HEK293 (cell line): ENCODE measurements at regions not wholly inside any gene's neighbourhood (a gene's known extent, or its start where the extent isn't known, plus 50 kb on each side); places are given as distances from the start of the nearest gene placed in this dataset.

Experiments used
- CTCF ChIA-PET: fragments of 350-600 bp; formaldehyde crosslinking; extraction: SDS; loops from one replicate; lab custom pipeline; 2021; ENCODE audit warnings: antibody characterized with exemption; lab: Yijun Ruan, JAX
- POLR2A ChIA-PET: fragments of 300-600 bp; formaldehyde crosslinking; extraction: SDS; loops from one replicate; lab custom pipeline; 2020; ENCODE audit warnings: antibody characterized with exemption, inconsistent platforms; lab: Yijun Ruan, JAX
- H3K27ac ChIP-seq: fragments of 200-500 bp; sonication (Bioruptor generic); 2 replicates; pipeline ENCODE4 v1.5.1; 2014; ENCODE audit warnings: low read depth, low read length, control low read depth, inconsistent platforms; ENCODE audit errors: extremely low read depth
- H3K36me3 ChIP-seq, 2 experiments: fragments of 200-500 bp in 1 of 2; sonication (Bioruptor generic) in 1 of 2; 1 replicate in 1 of 2; 2 replicates in 1 of 2; pipeline ENCODE4 v1.5.1; 2014 to 2017; ENCODE audit warnings: inconsistent platforms in 2 of 2, low read length in 2 of 2; ENCODE audit not compliant: control insufficient read depth in 2 of 2, insufficient read depth in 1 of 2
- H3K4me1 ChIP-seq: fragments of 200-500 bp; sonication (Bioruptor generic); 2 replicates; pipeline ENCODE4 v1.5.1; 2014; ENCODE audit warnings: mild to moderate bottlenecking, low read length, inconsistent platforms; ENCODE audit not compliant: control insufficient read depth, insufficient read depth
- H3K4me3 ChIP-seq: 2 replicates; pipeline ENCODE4 v1.5.1; 2011; ENCODE audit warnings: low read depth, mild to moderate bottlenecking, control low read depth, low read length, moderate library complexity
- H3K9me3 ChIP-seq: fragments of 200-500 bp; sonication (Bioruptor generic); 2 replicates; pipeline ENCODE4 v1.5.1; 2014; ENCODE audit warnings: low read depth, low read length, inconsistent platforms; ENCODE audit not compliant: control insufficient read depth, insufficient read depth
- GLI4 ChIP-seq: fragments of 450-650 bp; formaldehyde crosslinking; IDR thresholded peaks from 2 replicates; pipeline ENCODE4 v1.5.1; 2016; ENCODE audit warnings: missing biosample characterization, missing genetic modification characterization
- HOXD13 ChIP-seq: sonication (generic); formaldehyde crosslinking; IDR thresholded peaks from 2 replicates; pipeline ENCODE4 v1.8.0; 2022; ENCODE audit warnings: missing genetic modification reagents, borderline replicate concordance
- KLF1 ChIP-seq: fragments of 450-650 bp; formaldehyde crosslinking; IDR thresholded peaks from 2 replicates; pipeline ENCODE4 v1.5.1; 2016; ENCODE audit warnings: missing biosample characterization, missing genetic modification characterization
- YY2 ChIP-seq: fragments of 450-650 bp; formaldehyde crosslinking; IDR thresholded peaks from 2 replicates; pipeline ENCODE4 v1.5.1; 2016; ENCODE audit warnings: missing biosample characterization, missing genetic modification characterization
- ZBTB20 ChIP-seq: fragments of 450-650 bp; formaldehyde crosslinking; IDR thresholded peaks from 2 replicates; pipeline ENCODE4 v1.5.1; 2016; ENCODE audit warnings: missing biosample characterization, missing genetic modification characterization
- ZFHX2 ChIP-seq: fragments of 450-650 bp; formaldehyde crosslinking; conservative IDR thresholded peaks from 2 replicates; pipeline ENCODE4 v1.5.1; 2016; ENCODE audit warnings: missing biosample characterization, missing genetic modification characterization
- ZFP37 ChIP-seq: fragments of 450-650 bp; formaldehyde crosslinking; IDR thresholded peaks from 2 replicates; pipeline ENCODE4 v1.5.1; 2016; ENCODE audit warnings: missing biosample characterization, missing genetic modification characterization
- ZFP69B ChIP-seq: fragments of 450-650 bp; formaldehyde crosslinking; IDR thresholded peaks from 2 replicates; pipeline ENCODE4 v1.5.1; 2016; ENCODE audit warnings: missing biosample characterization, missing genetic modification characterization
- ZNF140 ChIP-seq: fragments of 450-650 bp; formaldehyde crosslinking; IDR thresholded peaks from 2 replicates; pipeline ENCODE4 v1.5.1; 2016; ENCODE audit warnings: missing biosample characterization, missing genetic modification characterization
- ZNF175 ChIP-seq: fragments of 450-650 bp; formaldehyde crosslinking; IDR thresholded peaks from 2 replicates; pipeline ENCODE4 v1.5.1; 2016; ENCODE audit warnings: missing biosample characterization, missing genetic modification characterization
- ZNF202 ChIP-seq: fragments of 450-650 bp; formaldehyde crosslinking; IDR thresholded peaks from 2 replicates; pipeline ENCODE4 v1.5.1; 2016; ENCODE audit warnings: missing biosample characterization, missing genetic modification characterization, borderline replicate concordance
- ZNF530 ChIP-seq: fragments of 450-650 bp; formaldehyde crosslinking; IDR thresholded peaks from 2 replicates; pipeline ENCODE4 v1.5.1; 2016; ENCODE audit warnings: low read depth, missing biosample characterization, missing genetic modification characterization
- ZNF548 ChIP-seq: fragments of 450-650 bp; formaldehyde crosslinking; IDR thresholded peaks from 2 replicates; pipeline ENCODE4 v1.5.1; 2016; ENCODE audit warnings: missing biosample characterization, missing genetic modification characterization
- ZNF549 ChIP-seq: fragments of 450-650 bp; IDR thresholded peaks from 2 replicates; pipeline ENCODE4 v1.5.1; 2018; ENCODE audit warnings: missing biosample characterization, missing genetic modification characterization, mild to moderate bottlenecking, inconsistent platforms, moderate library complexity
- ZNF560 ChIP-seq: fragments of 450-650 bp; formaldehyde crosslinking; IDR thresholded peaks from 2 replicates; pipeline ENCODE4 v1.5.1; 2017; ENCODE audit warnings: missing biosample characterization, missing genetic modification characterization, borderline replicate concordance
- ZNF585B ChIP-seq: fragments of 450-650 bp; formaldehyde crosslinking; IDR thresholded peaks from 2 replicates; pipeline ENCODE4 v1.5.1; 2016; ENCODE audit warnings: missing biosample characterization, missing genetic modification characterization
- ZNF629 ChIP-seq: fragments of 450-650 bp; formaldehyde crosslinking; IDR thresholded peaks from 2 replicates; pipeline ENCODE4 v1.5.1; 2017; ENCODE audit warnings: missing biosample characterization, missing genetic modification characterization
- ZNF670 ChIP-seq: fragments of 450-650 bp; formaldehyde crosslinking; IDR thresholded peaks from 2 replicates; pipeline ENCODE4 v1.5.1; 2016; ENCODE audit warnings: missing biosample characterization, missing genetic modification characterization, low read depth
- ZNF776 ChIP-seq: fragments of 450-650 bp; formaldehyde crosslinking; IDR thresholded peaks from 2 replicates; pipeline ENCODE4 v1.5.0; 2017; ENCODE audit warnings: missing biosample characterization, missing genetic modification characterization, borderline replicate concordance
- ZNF791 ChIP-seq: fragments of 450-650 bp; formaldehyde crosslinking; IDR thresholded peaks from 2 replicates; pipeline ENCODE4 v1.5.1; 2016; ENCODE audit warnings: missing biosample characterization, missing genetic modification characterization
- ZNF830 ChIP-seq: fragments of 450-650 bp; IDR thresholded peaks from 2 replicates; pipeline ENCODE4 v1.5.0; 2018; ENCODE audit warnings: missing biosample characterization, missing genetic modification characterization, low read depth, mild to moderate bottlenecking, moderate library complexity
- TF ChIP-seq, protein P1 (sequence below): fragments of 450-650 bp; formaldehyde crosslinking; IDR thresholded peaks from 2 replicates; pipeline ENCODE4 v1.5.1; 2016; ENCODE audit warnings: missing biosample characterization, missing genetic modification characterization, borderline replicate concordance
- TF ChIP-seq, protein P2 (sequence below): IDR thresholded peaks from 2 replicates; pipeline ENCODE4 v1.6.1; 2011; ENCODE audit warnings: mild to moderate bottlenecking, low read depth, low read length, borderline replicate concordance
- TF ChIP-seq, protein P3 (sequence below): fragments of 450-650 bp; formaldehyde crosslinking; IDR thresholded peaks from 2 replicates; pipeline ENCODE4 v1.5.1; 2016; ENCODE audit warnings: missing biosample characterization, missing genetic modification characterization
- TF ChIP-seq, protein P4 (sequence below): fragments of 450-650 bp; formaldehyde crosslinking; IDR thresholded peaks from 2 replicates; pipeline ENCODE4 v1.5.1; 2016; ENCODE audit warnings: missing biosample characterization, missing genetic modification characterization
- TF ChIP-seq, protein P5 (sequence below): sonication (generic); formaldehyde crosslinking; IDR thresholded peaks from 2 replicates; pipeline ENCODE4 v1.8.1; 2022; ENCODE audit warnings: mild to moderate bottlenecking, moderate library complexity, missing genetic modification reagents

DNA sequence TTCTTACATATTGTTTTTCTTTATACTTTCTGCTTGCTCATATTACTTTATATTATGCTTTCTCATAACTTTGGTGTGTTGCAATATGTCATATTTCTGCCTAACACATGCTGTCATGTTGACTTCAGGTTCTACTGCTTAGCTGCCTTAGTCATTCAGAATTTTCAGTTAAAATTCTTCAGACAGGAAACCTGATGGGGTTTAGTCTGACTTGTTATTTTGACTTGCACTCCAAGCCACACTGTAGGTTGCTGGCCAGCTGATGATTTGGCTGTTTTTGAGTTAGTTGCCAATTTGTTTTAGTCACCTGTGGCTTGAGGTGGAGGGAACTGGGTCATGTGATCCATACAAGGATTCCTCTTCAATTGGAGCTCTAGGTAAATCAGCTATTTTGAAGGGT is 315.4 kb downstream of the MAP2K6 start (continued):
- TF ChIP-seq, protein P1, sequence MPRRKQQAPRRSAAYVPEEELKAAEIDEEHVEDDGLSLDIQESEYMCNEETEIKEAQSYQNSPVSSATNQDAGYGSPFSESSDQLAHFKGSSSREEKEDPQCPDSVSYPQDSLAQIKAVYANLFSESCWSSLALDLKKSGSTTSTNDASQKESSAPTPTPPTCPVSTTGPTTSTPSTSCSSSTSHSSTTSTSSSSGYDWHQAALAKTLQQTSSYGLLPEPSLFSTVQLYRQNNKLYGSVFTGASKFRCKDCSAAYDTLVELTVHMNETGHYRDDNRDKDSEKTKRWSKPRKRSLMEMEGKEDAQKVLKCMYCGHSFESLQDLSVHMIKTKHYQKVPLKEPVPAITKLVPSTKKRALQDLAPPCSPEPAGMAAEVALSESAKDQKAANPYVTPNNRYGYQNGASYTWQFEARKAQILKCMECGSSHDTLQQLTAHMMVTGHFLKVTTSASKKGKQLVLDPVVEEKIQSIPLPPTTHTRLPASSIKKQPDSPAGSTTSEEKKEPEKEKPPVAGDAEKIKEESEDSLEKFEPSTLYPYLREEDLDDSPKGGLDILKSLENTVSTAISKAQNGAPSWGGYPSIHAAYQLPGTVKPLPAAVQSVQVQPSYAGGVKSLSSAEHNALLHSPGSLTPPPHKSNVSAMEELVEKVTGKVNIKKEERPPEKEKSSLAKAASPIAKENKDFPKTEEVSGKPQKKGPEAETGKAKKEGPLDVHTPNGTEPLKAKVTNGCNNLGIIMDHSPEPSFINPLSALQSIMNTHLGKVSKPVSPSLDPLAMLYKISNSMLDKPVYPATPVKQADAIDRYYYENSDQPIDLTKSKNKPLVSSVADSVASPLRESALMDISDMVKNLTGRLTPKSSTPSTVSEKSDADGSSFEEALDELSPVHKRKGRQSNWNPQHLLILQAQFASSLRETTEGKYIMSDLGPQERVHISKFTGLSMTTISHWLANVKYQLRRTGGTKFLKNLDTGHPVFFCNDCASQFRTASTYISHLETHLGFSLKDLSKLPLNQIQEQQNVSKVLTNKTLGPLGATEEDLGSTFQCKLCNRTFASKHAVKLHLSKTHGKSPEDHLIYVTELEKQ (tag by site-specific recombination): no peak
- TF ChIP-seq, protein P2, sequence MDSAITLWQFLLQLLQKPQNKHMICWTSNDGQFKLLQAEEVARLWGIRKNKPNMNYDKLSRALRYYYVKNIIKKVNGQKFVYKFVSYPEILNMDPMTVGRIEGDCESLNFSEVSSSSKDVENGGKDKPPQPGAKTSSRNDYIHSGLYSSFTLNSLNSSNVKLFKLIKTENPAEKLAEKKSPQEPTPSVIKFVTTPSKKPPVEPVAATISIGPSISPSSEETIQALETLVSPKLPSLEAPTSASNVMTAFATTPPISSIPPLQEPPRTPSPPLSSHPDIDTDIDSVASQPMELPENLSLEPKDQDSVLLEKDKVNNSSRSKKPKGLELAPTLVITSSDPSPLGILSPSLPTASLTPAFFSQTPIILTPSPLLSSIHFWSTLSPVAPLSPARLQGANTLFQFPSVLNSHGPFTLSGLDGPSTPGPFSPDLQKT: no peak
- TF ChIP-seq ZNF585B (tag by site-specific recombination) (no peak), ZNF670 (tag by site-specific recombination) (no peak), ZNF791 (no peak), ZNF202 (no peak), ZFP37 (no peak), ZNF549 (no peak), ZNF560 (no peak)
- TF ChIP-seq, protein P3, sequence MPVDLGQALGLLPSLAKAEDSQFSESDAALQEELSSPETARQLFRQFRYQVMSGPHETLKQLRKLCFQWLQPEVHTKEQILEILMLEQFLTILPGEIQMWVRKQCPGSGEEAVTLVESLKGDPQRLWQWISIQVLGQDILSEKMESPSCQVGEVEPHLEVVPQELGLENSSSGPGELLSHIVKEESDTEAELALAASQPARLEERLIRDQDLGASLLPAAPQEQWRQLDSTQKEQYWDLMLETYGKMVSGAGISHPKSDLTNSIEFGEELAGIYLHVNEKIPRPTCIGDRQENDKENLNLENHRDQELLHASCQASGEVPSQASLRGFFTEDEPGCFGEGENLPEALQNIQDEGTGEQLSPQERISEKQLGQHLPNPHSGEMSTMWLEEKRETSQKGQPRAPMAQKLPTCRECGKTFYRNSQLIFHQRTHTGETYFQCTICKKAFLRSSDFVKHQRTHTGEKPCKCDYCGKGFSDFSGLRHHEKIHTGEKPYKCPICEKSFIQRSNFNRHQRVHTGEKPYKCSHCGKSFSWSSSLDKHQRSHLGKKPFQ: no peak

DNA sequence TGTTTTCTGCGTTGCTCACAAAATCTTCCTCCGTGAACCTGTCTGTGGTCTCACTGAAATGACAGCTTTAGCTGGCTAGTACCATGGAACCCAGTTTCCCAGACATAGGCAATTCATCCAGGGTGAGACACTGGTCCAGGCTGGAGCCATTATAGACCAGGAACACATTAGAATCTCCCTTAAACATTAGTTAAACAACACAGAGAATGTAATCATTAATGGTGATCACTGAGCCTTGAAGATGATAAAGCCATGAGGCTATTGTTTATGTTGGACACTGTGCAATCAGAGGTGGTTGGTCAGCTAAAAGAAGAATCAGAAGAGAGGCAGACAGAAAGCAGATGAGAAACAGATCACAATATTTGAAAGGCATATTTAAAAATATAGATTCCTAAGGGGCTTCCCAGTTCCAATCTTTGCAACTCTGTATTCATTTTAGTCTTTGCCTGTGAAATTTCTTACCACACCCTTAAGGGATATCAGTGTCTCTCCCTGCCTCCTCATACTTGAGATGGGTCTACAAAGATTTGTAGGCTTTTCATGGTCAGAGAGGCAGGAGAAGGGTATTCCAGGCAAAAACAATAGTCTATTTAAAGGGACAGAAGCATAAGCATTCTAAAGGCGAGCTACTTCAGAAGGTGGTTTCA is 317.9 kb downstream of the MAP2K6 start:
- H3K36me3 ChIP-seq: no peaks in the 10 kb centered on the region
- no peak overlapping the region for H3K27ac ChIP-seq
- H3K9me3 ChIP-seq: no peaks in the 10 kb centered on the region
- CTCF ChIA-PET: no interaction called here
- POLR2A ChIA-PET: no interaction called here
- H3K4me3 ChIP-seq: no peak overlapping the region
- H3K4me1 ChIP-seq: no peaks in the 10 kb centered on the region; the same call in 1 of the 2 replicates
- TF ChIP-seq ZNF629 (tag by site-specific recombination): no peak
- TF ChIP-seq ZFP69B (tag by site-specific recombination): no peak
- no peak for TF ChIP-seq YY2 (tag by site-specific recombination)
- TF ChIP-seq ZNF830 (tag by site-specific recombination): no peak
- no peak for TF ChIP-seq GLI4
- TF ChIP-seq ZNF548 (tag by site-specific recombination): no peak
- TF ChIP-seq, protein P3: no peak
- no peak for TF ChIP-seq ZNF175
- TF ChIP-seq ZBTB20 (tag by site-specific recombination): no peak
- TF ChIP-seq ZNF776 (tag by site-specific recombination): no peak
- TF ChIP-seq, protein P4, sequence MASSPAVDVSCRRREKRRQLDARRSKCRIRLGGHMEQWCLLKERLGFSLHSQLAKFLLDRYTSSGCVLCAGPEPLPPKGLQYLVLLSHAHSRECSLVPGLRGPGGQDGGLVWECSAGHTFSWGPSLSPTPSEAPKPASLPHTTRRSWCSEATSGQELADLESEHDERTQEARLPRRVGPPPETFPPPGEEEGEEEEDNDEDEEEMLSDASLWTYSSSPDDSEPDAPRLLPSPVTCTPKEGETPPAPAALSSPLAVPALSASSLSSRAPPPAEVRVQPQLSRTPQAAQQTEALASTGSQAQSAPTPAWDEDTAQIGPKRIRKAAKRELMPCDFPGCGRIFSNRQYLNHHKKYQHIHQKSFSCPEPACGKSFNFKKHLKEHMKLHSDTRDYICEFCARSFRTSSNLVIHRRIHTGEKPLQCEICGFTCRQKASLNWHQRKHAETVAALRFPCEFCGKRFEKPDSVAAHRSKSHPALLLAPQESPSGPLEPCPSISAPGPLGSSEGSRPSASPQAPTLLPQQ (tag by site-specific recombination): no peak
- TF ChIP-seq HOXD13 (CRISPR knock-in tag): no peak
- no peak for TF ChIP-seq ZNF530 (tag by site-specific recombination)
- TF ChIP-seq ZNF140 (tag by site-specific recombination): no peak
- no peak for TF ChIP-seq KLF1 (tag by site-specific recombination)
- TF ChIP-seq, protein P5, sequence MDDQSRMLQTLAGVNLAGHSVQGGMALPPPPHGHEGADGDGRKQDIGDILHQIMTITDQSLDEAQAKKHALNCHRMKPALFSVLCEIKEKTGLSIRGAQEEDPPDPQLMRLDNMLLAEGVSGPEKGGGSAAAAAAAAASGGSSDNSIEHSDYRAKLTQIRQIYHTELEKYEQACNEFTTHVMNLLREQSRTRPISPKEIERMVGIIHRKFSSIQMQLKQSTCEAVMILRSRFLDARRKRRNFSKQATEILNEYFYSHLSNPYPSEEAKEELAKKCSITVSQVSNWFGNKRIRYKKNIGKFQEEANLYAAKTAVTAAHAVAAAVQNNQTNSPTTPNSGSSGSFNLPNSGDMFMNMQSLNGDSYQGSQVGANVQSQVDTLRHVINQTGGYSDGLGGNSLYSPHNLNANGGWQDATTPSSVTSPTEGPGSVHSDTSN: no peak
- TF ChIP-seq ZFHX2 (tag by site-specific recombination): no peak
